ENCODE measurements at regions not wholly inside any gene's neighbourhood (a gene's known extent, or its start where the extent isn't known, plus 50 kb on each side); places are given as distances from the start of the nearest gene placed in this dataset.

- no peak for TF ChIP-seq GATA3 (IDR thresholded peaks at IDR 0.05; ENCODE audit: low read depth, low read length)
Measured at GRCh38 chr18:56100090-56100722, 512.2 kb upstream of the TCF4 start.

GRCh38 chr18:56097621-56098020 lies 509.6 kb upstream of the TCF4 start:
- peak; percentile 62 for TF ChIP-seq GATA2 (IDR thresholded peaks at IDR 0.05; ENCODE audit: low read depth, low read length)
- TF ChIP-seq GATA3 (IDR thresholded peaks at IDR 0.05; ENCODE audit: low read depth, low read length) = no peak

- TF ChIP-seq GATA2 (IDR thresholded peaks at IDR 0.05; ENCODE audit: low read depth, low read length) (no peak), GATA3 (IDR thresholded peaks at IDR 0.05; ENCODE audit: low read depth, low read length) (no peak)
Measured at GRCh38 chr18:56096861-56097260, 508.9 kb upstream of the TCF4 start.

- no peak for TF ChIP-seq GATA2 (IDR thresholded peaks at IDR 0.05; ENCODE audit: low read depth, low read length)
- TF ChIP-seq GATA3 (IDR thresholded peaks at IDR 0.05; ENCODE audit: low read depth, low read length) = no peak
Measured at GRCh38 chr18:56089612-56090258, 501.7 kb upstream of the TCF4 start.

- TF ChIP-seq GATA3 (IDR thresholded peaks at IDR 0.05; ENCODE audit: low read depth, low read length) = no peak
- TF ChIP-seq GATA2 (IDR thresholded peaks at IDR 0.05; ENCODE audit: low read depth, low read length) = no peak
Measured at GRCh38 chr18:56086786-56087185, 498.8 kb upstream of the TCF4 start.

- TF ChIP-seq GATA2 (IDR thresholded peaks at IDR 0.05; ENCODE audit: low read depth, low read length) = no peak
- no peak for TF ChIP-seq GATA3 (IDR thresholded peaks at IDR 0.05; ENCODE audit: low read depth, low read length)
Measured at GRCh38 chr18:56086176-56086575, 498.2 kb upstream of the TCF4 start.

GRCh38 chr18:56085551-56085950 lies 497.6 kb upstream of the TCF4 start:
- no peak for TF ChIP-seq GATA2 (IDR thresholded peaks at IDR 0.05; ENCODE audit: low read depth, low read length)
- TF ChIP-seq GATA3 (IDR thresholded peaks at IDR 0.05; ENCODE audit: low read depth, low read length) = no peak

- TF ChIP-seq GATA2 (IDR thresholded peaks at IDR 0.05; ENCODE audit: low read depth, low read length) (no peak; the same call in 1 of the 2 replicates), GATA3 (IDR thresholded peaks at IDR 0.05; ENCODE audit: low read depth, low read length) (no peak)
Measured at GRCh38 chr18:56083523-56084287, 495.7 kb upstream of the TCF4 start.

- TF ChIP-seq GATA3 (IDR thresholded peaks at IDR 0.05; ENCODE audit: low read depth, low read length) (no peak), GATA2 (IDR thresholded peaks at IDR 0.05; ENCODE audit: low read depth, low read length) (no peak)
Measured at GRCh38 chr18:56083097-56083521, 495.1 kb upstream of the TCF4 start.

- TF ChIP-seq GATA2 (IDR thresholded peaks at IDR 0.05; ENCODE audit: low read depth, low read length) (no peak), GATA3 (IDR thresholded peaks at IDR 0.05; ENCODE audit: low read depth, low read length) (no peak)
Measured at GRCh38 chr18:56076723-56077122, 488.7 kb upstream of the TCF4 start.

- TF ChIP-seq GATA2 (IDR thresholded peaks at IDR 0.05; ENCODE audit: low read depth, low read length) = no peak
- TF ChIP-seq GATA3 (IDR thresholded peaks at IDR 0.05; ENCODE audit: low read depth, low read length) = no peak
Measured at GRCh38 chr18:56068701-56069100, 480.7 kb upstream of the TCF4 start.

GRCh38 chr18:56067969-56068671 lies 480.1 kb upstream of the TCF4 start:
- no peak for TF ChIP-seq GATA3 (IDR thresholded peaks at IDR 0.05; ENCODE audit: low read depth, low read length)
- TF ChIP-seq GATA2 (IDR thresholded peaks at IDR 0.05; ENCODE audit: low read depth, low read length) = no peak

- TF ChIP-seq GATA3 (IDR thresholded peaks at IDR 0.05; ENCODE audit: low read depth, low read length) (no peak), GATA2 (IDR thresholded peaks at IDR 0.05; ENCODE audit: low read depth, low read length) (no peak)
Measured at GRCh38 chr18:56067214-56067894, 479.4 kb upstream of the TCF4 start.

Measured in SH-SY5Y (cell line).